H54 (cell line): ENCODE measurements at regions not wholly inside any gene's neighbourhood (a gene's known extent, or its start where the extent isn't known, plus 50 kb on each side); places are given as distances from the start of the nearest gene placed in this dataset.
"Not testable (repeated sequence)": the region's sequence is repeated elsewhere in the genome, so short reads cannot be mapped to it uniquely, and the experiment has no call there.

Experiments
- DNase-seq: peaks from one replicate; pipeline ENCODE4 v3.0.0; 2011; ENCODE audit warnings: low spot score, mixed read lengths; ENCODE audit not compliant: insufficient read length
- FAIRE-seq: peaks from 3 replicates; lab custom pipeline; 2011; peaks lifted over from hg19 to GRCh38; lab: Jason Lieb, UNC
- POLR2A ChIP-seq: IDR thresholded peaks from 2 replicates; pipeline ENCODE4 v1.6.1; 2011; ENCODE audit warnings: low read depth, mild to moderate bottlenecking, low read length

GRCh38 chr6:144447472-144447871, 162.3 kb downstream of the UTRN start:
- no peak for TF ChIP-seq POLR2A
- no peak for DNase-seq
- FAIRE-seq, result no peak

GRCh38 chr6:144449218-144449617, 164.1 kb downstream of the UTRN start:
- FAIRE-seq (no peak), DNase-seq (no peak)
- no peak for TF ChIP-seq POLR2A

GRCh38 chr6:144449911-144450597, 164.9 kb downstream of the UTRN start:
- no peak for TF ChIP-seq POLR2A

GRCh38 chr6:144460327-144461095, 175.4 kb downstream of the UTRN start:
- no peak for FAIRE-seq
- no peak for DNase-seq
- TF ChIP-seq POLR2A, result no peak

More at GRCh38 chr6:144449911-144450597, 164.9 kb downstream of the UTRN start:
- DNase-seq (no peak), FAIRE-seq (no peak)

GRCh38 chr6:144462058-144462457, 176.9 kb downstream of the UTRN start:
- DNase-seq (no peak), FAIRE-seq (no peak)
- no peak for TF ChIP-seq POLR2A

- no peak for DNase-seq
- FAIRE-seq, result no peak
- no peak for TF ChIP-seq POLR2A
Measured at GRCh38 chr6:144466716-144467115, 181.6 kb downstream of the UTRN start.

- TF ChIP-seq POLR2A, result no peak
- DNase-seq, result no peak
- FAIRE-seq, result no peak
Measured at GRCh38 chr6:144467172-144467762, 182.1 kb downstream of the UTRN start.

GRCh38 chr6:144467921-144468320, 182.8 kb downstream of the UTRN start:
- no peak for TF ChIP-seq POLR2A
- DNase-seq, result no peak
- FAIRE-seq, result no peak

GRCh38 chr6:144468709-144469108, 183.6 kb downstream of the UTRN start:
- no peak for TF ChIP-seq POLR2A
- FAIRE-seq (no peak), DNase-seq (no peak)

GRCh38 chr6:144469144-144469575, 184.0 kb downstream of the UTRN start:
- DNase-seq, result no peak
- TF ChIP-seq POLR2A, result no peak
- no peak for FAIRE-seq

GRCh38 chr6:144470201-144470600, 185.1 kb downstream of the UTRN start:
- FAIRE-seq, result not testable (repeated sequence)

GRCh38 chr6:144471986-144472385, 186.9 kb downstream of the UTRN start:
- FAIRE-seq, result no peak
- no peak for DNase-seq
- TF ChIP-seq POLR2A, result no peak

More at GRCh38 chr6:144470201-144470600, 185.1 kb downstream of the UTRN start:
- DNase-seq, result not testable (repeated sequence)

GRCh38 chr6:144474290-144474689, 189.2 kb downstream of the UTRN start:
- no peak for DNase-seq
- TF ChIP-seq POLR2A, result no peak
- no peak for FAIRE-seq

GRCh38 chr6:144474904-144475303, 189.8 kb downstream of the UTRN start:
- no peak for DNase-seq
- no peak for FAIRE-seq
- no peak for TF ChIP-seq POLR2A
